K562 (cell line): ENCODE measurements at regions not wholly inside any gene's neighbourhood (a gene's known extent, or its start where the extent isn't known, plus 50 kb on each side); places are given as distances from the start of the nearest gene placed in this dataset.

Source experiments
- ATAC-seq: fragments of 200-7000 bp; cut with Tn5 transposase; 3 replicates; pipeline ENCODE4 v1.9.1; 2020; ENCODE audit warnings: moderate library complexity
- BruUV-seq: library from RNA; stranded (reverse); fragments of 400-500 nt; replicated peaks from 2 replicates; lab custom pipeline; 2021; lab: Mats Ljungman, UMichigan
- CTCF ChIA-PET: fragments of 300-600 bp; formaldehyde crosslinking; extraction: SDS; loops from one replicate; lab custom pipeline; 2021; ENCODE audit warnings: low intra/inter-chr PET ratio; lab: Yijun Ruan, JAX
- POLR2A ChIA-PET: fragments of 300-600, 350-650 bp; sonication (Branson Sonifier 250); formaldehyde crosslinking; extraction: SDS; loops from one replicate; lab custom pipeline; 2021; ENCODE audit warnings: antibody characterized with exemption, inconsistent platforms; lab: Yijun Ruan, JAX
- DNase-seq, 4 experiments: peaks; one replicate each; pipeline versions ENCODE4 v3.0.0 to v3.0.0-alpha.2; 2011 to 2018; ENCODE audit warnings: low spot score in 3 of 4, mixed read lengths in 3 of 4; ENCODE audit errors: extremely low read depth in 1 of 4
- FAIRE-seq: peaks from 2 replicates; lab custom pipeline; 2011; peaks lifted over from hg19 to GRCh38; lab: Jason Lieb, UNC
- H2AFZ ChIP-seq: 2 replicates; pipeline ENCODE4 v1.6.0; 2011; ENCODE audit warnings: low read depth, low read length, control low read depth, inconsistent platforms
- H3K27ac ChIP-seq: fragments of 200-600 bp; 3 replicates; pipeline ENCODE4 v1.8.0; 2011; ENCODE audit warnings: low read depth, mild to moderate bottlenecking, control low read depth, inconsistent platforms, low read length, moderate library complexity, mixed read lengths; ENCODE audit errors: extremely low read depth
- H3K27me3 ChIP-seq, 2 experiments: fragments of 300-600 bp in 1 of 2; 2 replicates in 1 of 2; 3 replicates in 1 of 2; pipeline versions ENCODE4 v1.6.0 to v1.8.0; 2011; ENCODE audit warnings: inconsistent platforms in 2 of 2, low read length in 2 of 2, mild to moderate bottlenecking in 1 of 2, mixed read lengths in 1 of 2, moderate library complexity in 1 of 2; ENCODE audit not compliant: control insufficient read depth in 2 of 2, insufficient read depth in 2 of 2
- H3K36me3 ChIP-seq: fragments of 300-600 bp; 3 replicates; pipeline ENCODE4 v1.8.0; 2011; ENCODE audit warnings: mild to moderate bottlenecking, low read length, inconsistent platforms; ENCODE audit not compliant: control insufficient read depth, insufficient read depth
- H3K4me1 ChIP-seq, 2 experiments: fragments of 200-600 bp in 1 of 2; replicated peaks in 1 of 2; 2 replicates in 1 of 2; 3 replicates in 1 of 2; pipeline versions ENCODE4 v1.5.1 to v1.8.0; 2011; ENCODE audit warnings: inconsistent platforms in 2 of 2, low read length in 2 of 2, mild to moderate bottlenecking in 1 of 2, mixed read lengths in 1 of 2, moderate library complexity in 1 of 2; ENCODE audit not compliant: control insufficient read depth in 2 of 2, insufficient read depth in 2 of 2
- H3K4me2 ChIP-seq: 2 replicates; pipeline ENCODE4 v1.6.1; 2011; ENCODE audit warnings: low read length, control low read depth, inconsistent platforms, mixed read lengths; ENCODE audit not compliant: insufficient read depth
- H3K4me3 ChIP-seq: fragments of 200-600 bp; sonication (generic), shearing (Covaris generic); 2 replicates; pipeline ENCODE4 v1.5.1; 2016; ENCODE audit warnings: control low read depth, inconsistent platforms
- H3K79me2 ChIP-seq: fragments of 200-600 bp; 3 replicates; pipeline ENCODE4 v1.8.0; 2011; ENCODE audit warnings: low read length, inconsistent platforms; ENCODE audit not compliant: control insufficient read depth, insufficient read depth
- H3K9ac ChIP-seq, 2 experiments: 2 replicates each; pipeline versions ENCODE4 v1.6.0 to v1.6.1; 2011; ENCODE audit warnings: low read depth in 2 of 2, low read length in 2 of 2, control low read depth in 1 of 2, inconsistent platforms in 1 of 2, mild to moderate bottlenecking in 1 of 2, mixed read lengths in 1 of 2; ENCODE audit not compliant: insufficient read depth in 1 of 2
- H3K9me1 ChIP-seq: one replicate; pipeline ENCODE4 v1.6.0; 2011; ENCODE audit warnings: inconsistent platforms, mild to moderate bottlenecking, low read length, moderate library complexity; ENCODE audit not compliant: control insufficient read depth, insufficient read depth
- H3K9me3 ChIP-seq: replicated peaks from 2 replicates; pipeline ENCODE4 v1.5.1; 2011; ENCODE audit warnings: low read depth, low read length, inconsistent platforms; ENCODE audit not compliant: control insufficient read depth, insufficient read depth
- H4K20me1 ChIP-seq: replicated peaks from 2 replicates; pipeline ENCODE4 v1.6.1; 2011; ENCODE audit warnings: low read length, inconsistent platforms, mixed read lengths; ENCODE audit not compliant: control insufficient read depth, insufficient read depth
- POLR2AphosphoS2 ChIP-seq: IDR thresholded peaks from 2 replicates; pipeline ENCODE4 v1.6.1; 2012; ENCODE audit warnings: low read length, improper control_type of control experiment
- ZNF24 ChIP-seq: fragments of 450-650 bp; IDR thresholded peaks from 2 replicates; pipeline ENCODE4 v1.6.1; 2016
- WGBS: fragments of 100-300 bp; shearing (Covaris generic); methylation state at CpG from one replicate; pipeline ENCODE4 v1.1.6; 2016; ENCODE audit warnings: low coverage, mixed read lengths; ENCODE audit not compliant: insufficient coverage; ENCODE audit errors: missing lambda C conversion rate; 5-methylcytosine and 5-hydroxymethylcytosine counted together
- in situ Hi-C: fragments of 300-500 bp; cut with MboI; formaldehyde crosslinking; loops from 4 replicates; pipeline ENCODE4 v1.15.0; 2018; ENCODE audit warnings: inconsistent platforms, mixed read lengths
- intact Hi-C: fragments of 100-400 bp; cut with micrococcal nuclease; formaldehyde crosslinking; loops from 2 replicates; pipeline ENCODE4 v1.14.2; 2022
- TF ChIP-seq, protein P1 (sequence below): sonication (generic); formaldehyde crosslinking; IDR thresholded peaks from 2 replicates; pipeline ENCODE4 v1.8.1; 2023; ENCODE audit warnings: mild to moderate bottlenecking, missing genetic modification reagents

DNA sequence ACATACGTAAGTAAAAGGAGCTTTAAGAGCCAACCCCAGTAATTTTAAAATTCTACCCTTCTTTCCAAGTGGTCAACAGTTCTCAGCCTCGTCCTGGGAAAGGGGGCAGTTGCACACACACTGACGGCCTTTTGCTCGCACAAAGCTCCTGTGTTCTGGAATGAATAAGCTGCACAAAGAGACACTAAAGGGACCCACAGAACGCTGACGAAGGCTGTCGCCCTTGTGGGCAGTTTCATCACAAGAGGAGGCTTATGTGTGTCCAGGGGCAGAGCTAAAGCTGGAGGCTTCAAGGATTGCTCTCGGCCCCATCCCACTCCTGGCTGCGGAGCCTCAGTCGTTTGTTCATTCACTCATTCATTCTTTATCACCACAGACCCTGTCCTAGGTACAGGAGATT, 67.0 kb upstream of the NEK6 start:
- BruUV-seq, result no TSS peak
- H3K9ac ChIP-seq, result no peak overlapping the region
- no peaks in the 10 kb centered on the region for H3K36me3 ChIP-seq
- DNase-seq (no peak), FAIRE-seq (no peak), ATAC-seq (no peak)
- H3K27ac ChIP-seq, result no peak overlapping the region
- no peaks in the 10 kb centered on the region; a peak in 1 of 5 replicates for H3K4me1 ChIP-seq
- H4K20me1 ChIP-seq, result no peaks in the 10 kb centered on the region
- 17% methylated on average over 10 of the region's 10 CpGs for WGBS
- intact Hi-C loops, result no loop called here
- no peak overlapping the region for H3K4me2 ChIP-seq
- no peaks in the 10 kb centered on the region for H3K9me1 ChIP-seq
- CTCF ChIA-PET, result no interaction called here
- no peak overlapping the region for H3K4me3 ChIP-seq
- TF ChIP-seq ZNF24, result 0 out of 2 replicates have a peak, but pooled peaks have one; percentile 47
- TF ChIP-seq, protein P1, sequence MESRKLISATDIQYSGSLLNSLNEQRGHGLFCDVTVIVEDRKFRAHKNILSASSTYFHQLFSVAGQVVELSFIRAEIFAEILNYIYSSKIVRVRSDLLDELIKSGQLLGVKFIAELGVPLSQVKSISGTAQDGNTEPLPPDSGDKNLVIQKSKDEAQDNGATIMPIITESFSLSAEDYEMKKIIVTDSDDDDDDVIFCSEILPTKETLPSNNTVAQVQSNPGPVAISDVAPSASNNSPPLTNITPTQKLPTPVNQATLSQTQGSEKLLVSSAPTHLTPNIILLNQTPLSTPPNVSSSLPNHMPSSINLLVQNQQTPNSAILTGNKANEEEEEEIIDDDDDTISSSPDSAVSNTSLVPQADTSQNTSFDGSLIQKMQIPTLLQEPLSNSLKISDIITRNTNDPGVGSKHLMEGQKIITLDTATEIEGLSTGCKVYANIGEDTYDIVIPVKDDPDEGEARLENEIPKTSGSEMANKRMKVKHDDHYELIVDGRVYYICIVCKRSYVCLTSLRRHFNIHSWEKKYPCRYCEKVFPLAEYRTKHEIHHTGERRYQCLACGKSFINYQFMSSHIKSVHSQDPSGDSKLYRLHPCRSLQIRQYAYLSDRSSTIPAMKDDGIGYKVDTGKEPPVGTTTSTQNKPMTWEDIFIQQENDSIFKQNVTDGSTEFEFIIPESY (CRISPR knock-in tag), result no peak
- POLR2A ChIA-PET, result no interaction called here
- peaks cover 3 to 33% of the 10 kb centered on the region in 2 experiments; a peak in 3 of 5 replicates for H3K27me3 ChIP-seq
- H3K79me2 ChIP-seq, result no peaks in the 10 kb centered on the region
- H3K9me3 ChIP-seq, result no peaks in the 10 kb centered on the region
- 0 out of 2 replicates have a peak overlapping the region, but pooled peaks have one; percentile 23 for H2AFZ ChIP-seq
- in situ Hi-C loops, result no loop called here

DNA sequence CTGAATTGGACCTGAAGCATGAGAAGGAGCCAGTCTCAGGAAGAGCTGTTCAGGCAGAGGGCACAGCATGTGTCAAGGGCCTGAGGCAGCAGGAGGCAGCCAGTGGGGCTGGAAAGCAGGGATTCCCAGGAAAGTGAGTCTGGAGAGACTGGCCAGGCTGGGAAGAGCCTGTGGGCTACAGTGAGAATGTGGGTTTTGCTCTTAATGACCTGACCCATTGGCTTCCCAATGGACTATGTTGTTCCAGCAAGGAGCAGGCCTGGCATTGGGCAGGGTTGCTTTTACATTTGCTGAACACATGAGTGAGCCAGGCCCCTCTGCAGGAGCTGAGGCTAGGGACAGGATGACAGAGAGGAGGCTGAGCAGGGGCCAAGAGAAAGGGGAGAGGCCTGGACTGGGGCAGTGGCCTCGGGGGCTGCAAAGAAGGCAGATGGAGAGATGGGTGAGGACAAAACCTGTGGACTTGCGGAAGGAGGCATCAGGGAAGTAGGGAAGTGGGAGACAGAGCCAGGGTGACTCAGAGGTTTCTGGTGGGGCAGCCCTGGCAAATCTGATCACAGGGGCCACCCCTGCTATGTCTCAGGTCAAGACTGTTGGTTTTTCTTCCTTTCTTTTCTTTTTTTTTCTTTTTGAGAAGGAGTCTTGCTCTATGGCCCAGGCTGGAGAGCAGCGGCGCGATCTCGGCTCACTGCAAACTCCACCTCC, 65.9 kb upstream of the NEK6 start:
- intact Hi-C loops, result no loop called here
- BruUV-seq, result no TSS peak
- TF ChIP-seq POLR2AphosphoS2, result no peak
- Histone ChIP-seq H3K27ac (no peak overlapping the region), H3K4me1 (peaks cover 0 to 4% of the 10 kb centered on the region in 2 experiments; a peak in 3 of 5 replicates), H3K36me3 (no peaks in the 10 kb centered on the region), H3K9me1 (no peaks in the 10 kb centered on the region), H3K4me2 (no peak overlapping the region), H4K20me1 (no peaks in the 10 kb centered on the region), H3K9me3 (no peaks in the 10 kb centered on the region), H2AFZ (no peak overlapping the region), H3K9ac (no peak overlapping the region; a peak in 1 of 4 replicates), H3K79me2 (no peaks in the 10 kb centered on the region), H3K4me3 (no peak overlapping the region), H3K27me3 (peaks cover 0 to 26% of the 10 kb centered on the region in 2 experiments; a peak in 2 of 5 replicates)
- WGBS, result 57% methylated on average over 6 of the region's 6 CpGs
- FAIRE-seq, result no peak
- ATAC-seq, result no peak
- no peak for DNase-seq
- ChIA-PET POLR2A (interaction anchor here (1.0 kb wide), 1 partner anchor 49 kb away, joined by 3 read pairs; no protein-coding TSS in a partner anchor), CTCF (no interaction called here)
- in situ Hi-C loops, result no loop called here
